GM19238 (cell line): ENCODE measurements at regions not wholly inside any gene's neighbourhood (a gene's known extent, or its start where the extent isn't known, plus 50 kb on each side); places are given as distances from the start of the nearest gene placed in this dataset.

Source experiments
- DNase-seq: peaks from one replicate; pipeline ENCODE4 v3.0.0; 2011; ENCODE audit warnings: low spot score; ENCODE audit not compliant: insufficient read length

GRCh38 chr9:81393985-81394811 is 295.1 kb downstream of the TLE1 start:
- no peak for DNase-seq

- DNase-seq: no peak
Observed at GRCh38 chr9:81391457-81391825, 297.9 kb downstream of the TLE1 start.

- DNase-seq: no peak
Observed at GRCh38 chr9:81390792-81391456, 298.4 kb downstream of the TLE1 start.

DNA sequence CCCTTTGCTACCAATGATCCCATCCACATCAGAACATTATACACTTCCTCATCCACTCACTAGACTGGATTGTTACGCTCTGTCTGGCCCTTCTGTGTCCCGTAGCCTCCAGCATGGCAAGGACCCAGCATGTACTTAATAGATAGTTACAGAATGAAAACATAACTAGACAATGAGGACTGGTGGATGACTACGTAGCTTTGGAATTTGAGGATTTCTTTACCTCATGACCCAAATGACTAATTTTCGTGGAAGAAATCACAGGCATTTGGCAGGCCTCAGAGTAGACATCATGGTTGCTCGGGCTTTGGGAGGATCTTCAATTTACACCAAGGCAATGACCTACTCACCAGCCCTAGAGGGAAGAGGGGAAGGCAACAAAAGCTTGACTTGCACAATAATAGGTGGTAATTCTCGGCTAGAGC is 299.8 kb downstream of the TLE1 start:
- DNase-seq: no peak

DNA sequence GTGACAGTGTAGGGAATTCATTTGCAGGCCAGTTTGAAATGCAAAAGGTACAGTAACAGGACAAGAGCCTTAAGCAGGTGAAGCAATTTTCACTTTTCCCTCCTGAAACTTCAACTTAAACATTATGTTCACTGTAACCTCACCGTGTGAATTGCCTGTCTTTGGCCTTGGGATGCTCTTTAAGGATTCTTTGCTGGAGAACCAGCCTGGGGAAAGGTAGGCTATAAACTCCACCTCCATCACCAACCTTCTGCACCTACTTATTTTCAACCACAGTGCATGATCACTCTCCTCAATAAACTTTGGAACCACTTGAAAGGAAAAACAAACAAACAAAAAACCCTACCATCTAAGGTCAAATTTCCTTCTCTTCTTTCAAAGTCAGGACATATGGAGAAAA is 300.5 kb downstream of the TLE1 start:
- DNase-seq: no peak

- DNase-seq: no peak
Observed at GRCh38 chr9:81387360-81388106, 301.8 kb downstream of the TLE1 start.

DNA sequence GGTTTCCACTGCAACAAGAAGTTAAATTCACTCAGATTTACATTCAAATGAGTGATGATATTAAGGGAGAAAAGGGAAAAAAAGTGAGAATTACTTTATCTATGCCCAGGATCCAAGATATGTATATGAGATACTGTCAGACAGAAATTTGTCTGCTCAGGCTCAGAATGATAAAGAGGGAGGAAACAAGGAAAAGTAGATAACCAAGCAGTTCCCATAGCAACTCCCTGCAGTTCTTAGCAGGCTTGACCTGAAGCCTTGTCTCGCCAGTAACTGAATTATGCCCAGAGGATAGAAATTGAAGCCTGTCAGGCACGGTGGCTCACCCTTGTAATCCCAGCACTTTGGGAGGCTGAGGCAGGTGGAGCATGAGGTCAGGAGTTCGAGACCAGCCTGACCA is 304.4 kb downstream of the TLE1 start:
- no peak for DNase-seq

DNA sequence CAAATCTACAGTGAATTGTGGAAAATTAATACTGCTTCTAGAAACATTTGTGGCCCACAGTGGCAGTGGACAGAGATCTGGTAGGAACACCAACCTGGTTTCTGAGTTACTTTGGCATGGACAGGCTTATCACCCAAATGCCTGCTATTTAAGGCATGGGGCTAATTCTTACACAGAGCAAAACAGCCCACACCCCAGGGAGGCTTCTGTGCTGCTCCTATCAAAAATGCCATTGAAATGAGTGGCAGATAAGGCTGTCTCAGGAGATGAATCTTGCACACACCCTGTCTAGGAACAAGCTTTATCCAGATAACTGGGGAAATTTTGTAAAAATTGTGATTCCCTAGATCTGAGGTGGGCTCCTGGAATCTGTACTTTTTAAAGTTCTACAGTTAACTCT is 307.1 kb downstream of the TLE1 start:
- no peak for DNase-seq

DNA sequence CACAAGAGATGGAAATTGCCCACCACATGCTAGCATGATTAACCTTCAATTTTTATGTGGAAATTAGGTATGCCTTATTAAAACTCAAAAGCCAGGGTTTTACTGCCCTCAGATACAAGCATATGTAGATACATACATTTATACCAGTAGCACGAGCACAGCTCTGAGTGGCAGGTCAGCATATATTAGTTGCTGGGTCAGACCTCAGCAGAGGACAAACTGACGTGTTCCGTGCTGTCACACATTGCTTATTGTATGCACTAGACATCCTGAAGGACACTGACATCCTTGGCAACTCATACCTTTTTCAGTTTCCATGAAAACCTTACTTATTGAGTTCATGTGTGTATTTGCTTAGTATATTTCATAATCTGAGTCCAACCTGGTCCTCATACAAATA is 307.7 kb downstream of the TLE1 start:
- no peak for DNase-seq

- no peak for DNase-seq
Observed at GRCh38 chr9:81380504-81381359, 308.6 kb downstream of the TLE1 start.

- DNase-seq: no peak
Observed at GRCh38 chr9:81379655-81380054, 309.7 kb downstream of the TLE1 start.

DNA sequence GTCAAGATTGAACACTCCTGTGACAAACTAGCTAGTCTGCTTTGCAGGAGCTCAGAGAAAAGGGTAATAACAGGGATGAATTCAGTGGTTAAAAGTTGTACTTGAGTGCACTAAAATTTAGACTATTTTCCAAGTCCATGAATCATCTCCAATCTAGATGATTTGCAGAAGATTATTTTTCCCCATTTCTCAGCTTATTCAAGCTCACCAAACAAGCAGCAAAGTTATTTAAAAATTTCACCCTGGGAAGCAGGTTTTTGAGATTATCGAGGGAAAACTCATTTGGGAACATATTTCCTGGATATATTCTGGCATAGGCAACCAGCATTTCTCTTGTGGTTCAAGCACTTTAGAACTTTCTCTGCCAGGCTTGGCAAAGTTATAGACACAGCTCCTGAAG is 311.4 kb downstream of the TLE1 start:
- no peak for DNase-seq

DNA sequence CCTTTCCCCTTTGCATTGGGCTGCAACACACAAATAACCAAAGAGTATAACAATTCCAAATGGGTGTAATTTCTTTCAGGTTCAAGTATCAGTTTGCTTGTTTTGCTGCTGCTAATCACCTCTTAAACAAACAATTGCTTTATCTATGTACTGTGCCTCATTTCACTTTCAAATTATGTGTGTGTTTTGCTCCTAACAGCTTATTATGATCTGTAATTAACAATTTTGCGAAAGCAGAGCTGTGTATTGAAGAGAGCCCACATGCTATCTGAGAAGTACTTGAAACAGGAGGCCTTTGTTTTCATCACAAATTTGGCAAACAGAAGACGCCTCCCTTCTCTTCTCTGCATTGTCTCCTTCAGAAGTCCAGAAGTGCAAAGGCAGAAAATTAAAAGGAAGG is 312.0 kb downstream of the TLE1 start:
- DNase-seq: no peak

DNA sequence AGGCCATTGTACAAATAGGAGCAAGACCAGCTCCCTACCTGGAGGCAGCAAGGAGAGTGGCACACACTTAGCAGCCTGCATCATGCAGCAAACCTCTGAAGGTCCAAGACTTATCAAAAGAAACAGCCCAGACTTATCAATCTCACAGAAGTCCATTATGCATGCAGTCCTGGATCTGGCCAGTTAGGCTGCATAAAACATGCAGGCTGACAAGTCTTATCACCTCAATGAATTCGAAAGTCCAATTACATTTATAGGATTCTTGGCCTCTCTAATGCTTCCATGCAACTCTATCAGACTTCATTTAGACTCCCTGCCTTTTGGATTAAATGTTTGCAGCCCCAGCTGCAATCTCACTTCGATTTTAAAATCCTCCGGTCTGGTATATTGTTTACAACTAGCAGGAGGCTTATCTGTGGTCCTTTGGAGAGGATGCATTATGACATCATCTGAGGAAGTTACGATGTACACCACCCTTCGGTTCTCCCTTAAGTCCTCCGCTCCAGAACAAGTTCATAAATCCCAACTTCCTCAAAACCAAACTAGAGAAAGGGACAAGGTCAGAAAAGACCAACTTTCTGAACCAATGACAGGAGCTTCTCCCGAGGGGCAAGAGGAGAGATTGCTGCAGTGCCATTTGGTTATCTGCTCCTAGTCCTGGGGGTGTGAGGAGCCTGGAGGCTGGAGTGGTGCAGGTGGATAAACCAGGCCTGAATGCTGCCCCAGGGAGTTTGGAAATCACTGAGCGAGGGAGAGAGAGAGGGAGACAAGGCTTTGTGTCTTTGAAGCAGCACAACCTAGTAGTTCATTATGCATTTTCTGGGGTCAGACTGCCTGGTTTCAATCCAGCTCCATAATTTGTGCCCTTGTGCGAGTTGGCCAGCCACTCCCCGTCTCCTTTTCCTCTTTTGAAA is 313.9 kb downstream of the TLE1 start:
- DNase-seq: no peak

DNA sequence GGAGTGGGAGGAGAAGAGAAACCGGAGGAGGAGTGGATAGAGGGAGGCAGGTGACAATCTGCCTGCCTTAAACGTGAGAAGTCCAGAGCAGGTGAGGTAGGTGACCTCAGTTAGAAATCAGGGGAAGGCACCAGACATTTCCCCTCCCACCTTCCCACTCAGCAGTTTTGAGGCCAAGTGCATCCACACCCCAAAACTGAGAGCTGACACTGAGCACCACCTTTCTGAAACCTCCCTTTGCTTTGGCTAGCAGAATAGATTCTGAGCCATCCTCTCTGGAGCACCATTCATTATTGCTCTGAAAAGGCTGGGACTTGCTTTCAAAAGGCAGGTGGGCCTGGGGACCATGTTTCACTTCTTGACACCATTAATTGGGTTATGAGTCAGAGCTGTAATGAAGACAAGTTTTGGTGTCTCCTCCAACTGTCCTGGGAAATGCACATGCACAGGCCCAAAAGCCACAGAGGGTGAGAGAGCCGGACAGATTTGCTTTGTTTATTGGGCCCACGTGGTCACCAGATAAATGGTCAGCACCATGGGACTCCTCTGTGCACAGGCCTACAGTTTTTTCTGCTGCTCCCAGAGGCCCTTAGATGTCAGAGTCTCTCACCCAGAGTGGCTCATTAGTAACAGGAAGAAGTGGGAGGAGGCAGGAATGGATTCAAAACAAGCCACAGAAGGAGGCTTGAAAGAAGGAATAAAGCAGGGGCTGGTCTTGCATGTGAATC is 314.7 kb downstream of the TLE1 start:
- no peak for DNase-seq

DNA sequence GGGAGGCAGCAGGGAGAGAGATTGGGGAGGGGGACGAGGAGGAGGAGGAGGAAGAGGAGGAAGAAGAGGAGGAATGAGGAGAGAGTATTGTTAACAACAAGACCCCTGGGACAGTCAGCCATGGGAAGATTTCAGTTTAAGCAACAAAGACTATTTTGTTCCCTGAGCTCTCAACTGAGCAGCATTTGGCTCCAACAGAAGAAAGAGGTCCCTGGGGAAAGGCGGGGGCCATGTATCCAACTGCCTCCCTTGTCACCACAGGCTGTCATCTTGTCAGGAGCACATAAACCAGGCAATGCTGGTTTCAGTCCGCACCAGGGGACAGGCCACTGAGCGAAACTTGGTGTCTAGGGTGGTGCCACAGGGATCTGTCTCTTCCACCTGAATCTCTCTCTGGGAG is 316.1 kb downstream of the TLE1 start:
- no peak for DNase-seq

GRCh38 chr9:81372628-81373191 is 316.6 kb downstream of the TLE1 start:
- no peak for DNase-seq

GRCh38 chr9:81371824-81372223 is 317.5 kb downstream of the TLE1 start:
- DNase-seq: no peak

DNA sequence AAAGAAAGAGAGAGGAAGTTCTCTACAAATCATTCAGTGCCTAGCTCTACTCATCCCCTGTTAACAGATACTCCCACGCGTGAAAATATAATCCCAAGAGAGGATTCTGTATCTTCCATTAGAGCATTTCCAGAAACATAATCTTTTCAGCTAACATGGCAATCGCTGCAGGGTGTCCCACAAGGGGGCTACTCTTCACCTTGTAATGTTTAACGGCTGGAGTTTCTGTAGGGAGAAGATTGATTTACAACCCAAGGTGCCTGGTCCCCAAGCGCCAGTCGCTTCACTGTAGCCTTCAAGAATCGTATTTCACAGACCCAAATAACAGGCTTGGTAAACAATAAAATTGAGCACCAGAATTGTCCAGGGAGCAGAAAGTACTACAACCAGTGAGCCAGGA is 318.7 kb downstream of the TLE1 start:
- no peak for DNase-seq
